ENCODE measurements at regions not wholly inside any gene's neighbourhood (a gene's known extent, or its start where the extent isn't known, plus 50 kb on each side); places are given as distances from the start of the nearest gene placed in this dataset.
"Not testable (repeated sequence)": the region's sequence is repeated elsewhere in the genome, so short reads cannot be mapped to it uniquely, and the experiment has no call there.

DNA sequence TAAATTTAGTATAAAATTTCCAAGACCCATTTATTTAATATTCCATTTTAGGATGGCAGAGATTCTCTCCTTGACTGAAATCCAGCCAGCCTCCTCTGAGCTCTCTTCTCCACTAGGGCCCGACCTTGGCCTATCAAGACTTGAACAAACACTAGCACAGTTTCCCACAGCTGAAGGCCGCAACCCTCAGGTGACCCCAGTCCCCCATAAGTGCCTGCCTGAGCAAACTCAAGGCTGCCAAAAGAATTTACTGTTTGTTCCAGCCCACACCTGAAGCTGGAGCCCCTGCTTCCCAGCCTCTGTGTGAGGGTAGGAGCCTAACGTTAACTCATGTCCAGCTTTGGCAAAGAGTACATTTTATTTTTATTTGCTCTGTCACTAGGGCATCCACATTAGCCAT lies 629.0 kb upstream of the ZFP42 start:
- DNase-seq = no peak

DNA sequence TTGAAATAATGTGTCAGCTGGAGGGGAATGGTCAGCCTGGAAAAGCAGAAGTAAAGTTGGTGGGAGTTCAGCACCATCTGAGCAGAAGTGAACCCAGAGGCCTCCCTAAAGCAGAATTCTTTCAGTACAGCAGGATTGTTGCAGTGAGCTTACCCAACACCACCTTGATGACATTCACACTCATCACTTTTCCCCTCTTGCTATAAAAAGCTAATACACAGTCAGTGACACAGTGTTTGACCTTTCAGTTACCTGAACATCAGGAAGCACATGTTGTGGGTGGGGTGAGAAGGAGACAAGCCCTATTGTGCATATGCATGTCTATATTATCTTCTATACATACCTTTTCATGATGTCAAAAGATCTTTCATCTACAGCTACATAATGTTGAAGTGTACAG lies 624.7 kb upstream of the ZFP42 start:
- no peak for DNase-seq

DNA sequence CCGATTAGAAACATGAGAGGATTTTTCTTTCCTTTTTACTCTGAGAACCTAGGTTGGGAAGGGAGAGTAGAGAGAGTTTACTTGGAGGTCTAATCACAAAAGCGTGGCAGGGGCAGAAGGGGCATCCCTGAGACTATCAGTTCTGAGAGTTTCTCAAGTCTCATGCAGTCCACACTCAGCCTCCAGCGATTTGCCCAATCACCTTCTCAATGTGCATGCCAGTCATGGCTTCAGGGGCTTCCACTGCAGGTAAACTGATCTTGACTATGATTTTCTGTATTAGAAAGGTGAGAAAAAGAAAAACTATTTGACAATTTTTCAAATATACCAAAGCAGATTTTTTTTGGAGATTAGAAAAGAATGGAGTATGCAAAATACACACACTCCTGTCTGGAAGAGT lies 617.1 kb upstream of the ZFP42 start:
- no peak for DNase-seq

DNA sequence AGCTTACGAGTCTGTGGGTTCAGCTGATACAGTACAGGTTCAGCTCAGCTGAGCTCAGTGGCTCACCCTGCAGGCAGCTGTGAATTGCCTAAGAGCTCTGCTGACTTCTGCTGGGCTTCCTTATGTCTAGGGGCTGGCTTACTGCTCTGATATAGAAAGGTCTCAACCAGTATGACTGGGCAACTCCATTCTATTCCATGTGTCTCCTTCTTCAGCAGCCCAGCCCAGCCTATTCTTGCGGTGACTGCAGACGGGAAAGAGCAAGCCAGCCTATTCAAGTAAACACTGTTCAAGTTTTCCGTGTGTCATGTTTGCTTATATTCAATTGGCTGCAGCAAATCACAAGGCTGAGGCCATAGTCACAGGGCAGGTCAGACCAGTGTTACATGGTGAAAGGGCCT lies 615.4 kb upstream of the ZFP42 start:
- DNase-seq = no peak

DNA sequence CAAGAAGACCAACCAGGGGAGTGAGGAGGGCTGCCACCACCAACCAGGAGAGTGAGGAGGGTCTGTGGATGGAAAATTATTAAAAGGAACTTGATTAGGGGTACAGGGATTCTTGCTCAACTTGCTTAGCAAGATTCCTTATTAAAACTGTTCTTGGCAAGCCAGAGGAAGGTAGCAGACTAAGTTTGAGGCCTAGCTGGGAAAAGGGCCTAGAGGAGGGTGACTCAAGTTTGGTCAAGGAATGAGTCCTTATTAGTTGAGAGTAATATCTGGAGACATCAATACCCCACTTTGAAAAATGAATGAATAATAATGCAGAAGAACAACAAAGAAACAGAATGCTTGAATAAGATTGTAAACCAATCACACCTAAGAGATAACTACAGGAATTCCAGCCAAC lies 612.4 kb upstream of the ZFP42 start:
- no peak for DNase-seq

DNA sequence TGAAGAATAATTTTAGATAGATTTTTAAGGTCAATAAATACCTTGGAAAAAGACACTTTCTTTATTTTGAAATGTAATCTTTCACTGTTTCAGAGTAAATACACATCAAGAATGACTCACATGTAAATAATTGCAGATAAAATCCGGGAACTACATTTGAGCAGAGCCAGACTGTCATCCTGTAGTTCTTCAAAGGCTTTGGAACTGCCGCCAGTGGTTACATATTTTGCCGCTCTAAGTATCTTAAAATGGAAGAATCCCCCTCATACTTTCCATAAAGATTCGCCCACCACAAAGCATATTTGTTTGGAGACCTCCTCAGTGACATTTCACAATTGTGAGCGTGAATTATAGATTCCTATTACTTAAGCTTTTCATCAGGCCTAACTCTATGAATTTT lies 607.8 kb upstream of the ZFP42 start:
- no peak for DNase-seq

DNA sequence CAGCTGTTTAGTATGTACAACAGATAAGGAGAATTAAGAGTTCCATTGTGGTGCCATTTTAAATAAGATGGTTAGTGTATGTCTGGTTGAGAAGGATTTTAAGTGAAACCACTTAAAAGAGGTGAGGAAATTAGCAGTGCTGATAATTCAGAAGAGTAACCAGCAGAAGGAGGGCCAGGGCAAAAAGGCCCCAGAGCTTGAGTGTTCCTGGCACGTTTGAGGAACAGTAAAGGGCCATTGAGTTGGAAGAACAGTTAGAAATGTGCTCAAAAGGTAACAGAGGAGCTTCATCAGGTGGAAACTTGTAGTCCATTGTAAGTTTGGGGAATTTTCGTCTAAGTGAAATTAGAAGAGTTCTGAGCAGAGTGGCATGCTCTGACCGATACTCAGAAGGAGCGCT lies 606.2 kb upstream of the ZFP42 start:
- no peak for DNase-seq

DNA sequence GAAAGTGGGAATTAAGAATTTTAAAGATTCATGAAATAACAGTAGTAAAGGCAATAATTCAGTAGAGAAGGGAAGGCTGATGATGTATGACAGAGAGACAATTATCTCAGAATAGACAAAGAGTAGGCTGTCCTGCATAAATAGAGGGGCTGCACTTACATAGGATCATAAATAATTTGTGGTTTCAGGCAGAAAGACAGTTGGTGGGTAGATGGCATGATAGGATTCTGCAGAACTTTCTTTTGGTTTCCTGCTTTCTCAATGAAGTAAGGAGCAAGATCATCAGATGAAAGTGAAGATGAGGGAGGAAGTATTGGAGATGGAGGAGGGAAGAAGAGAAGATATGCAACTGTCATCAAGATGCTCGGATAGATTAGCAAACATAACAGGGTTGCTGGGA lies 604.9 kb upstream of the ZFP42 start:
- no peak for DNase-seq

DNA sequence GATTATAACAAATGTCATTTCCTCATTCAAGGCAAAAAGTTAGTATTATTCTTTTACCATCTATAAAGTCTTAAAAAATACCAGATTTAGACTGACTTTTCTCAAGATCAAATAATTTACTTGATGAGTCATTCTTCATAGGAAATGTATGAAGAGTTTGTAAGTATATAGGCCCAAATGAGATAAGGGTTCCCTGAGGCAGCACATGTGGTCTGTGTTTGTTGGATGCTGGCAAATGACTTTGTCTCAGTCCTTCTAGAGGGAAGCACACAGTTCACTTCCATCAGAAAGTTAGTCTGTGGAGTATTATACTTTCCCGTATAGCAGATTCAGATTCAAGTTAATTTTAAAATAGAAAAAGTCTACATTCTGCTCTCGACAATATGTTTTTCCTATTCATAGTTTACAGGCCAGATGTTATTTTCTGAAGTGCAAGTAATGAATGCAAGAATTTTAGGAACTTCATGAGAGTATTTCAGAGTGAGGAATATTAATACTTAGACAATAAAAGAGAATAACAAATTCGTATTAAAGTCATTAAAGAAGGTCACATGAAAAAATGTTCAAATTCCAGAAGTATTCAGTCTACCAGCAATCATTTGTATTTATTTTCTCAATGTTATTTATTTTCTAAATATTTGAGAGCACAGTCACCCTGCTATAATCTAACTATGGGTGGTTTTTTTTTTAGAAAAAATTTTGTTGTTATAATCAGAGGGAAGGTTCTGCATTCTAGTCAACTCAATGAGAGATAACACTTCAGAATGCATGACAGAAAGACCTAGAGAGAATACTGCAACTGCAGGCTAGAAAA lies 601.8 kb upstream of the ZFP42 start:
- DNase-seq = no peak

DNA sequence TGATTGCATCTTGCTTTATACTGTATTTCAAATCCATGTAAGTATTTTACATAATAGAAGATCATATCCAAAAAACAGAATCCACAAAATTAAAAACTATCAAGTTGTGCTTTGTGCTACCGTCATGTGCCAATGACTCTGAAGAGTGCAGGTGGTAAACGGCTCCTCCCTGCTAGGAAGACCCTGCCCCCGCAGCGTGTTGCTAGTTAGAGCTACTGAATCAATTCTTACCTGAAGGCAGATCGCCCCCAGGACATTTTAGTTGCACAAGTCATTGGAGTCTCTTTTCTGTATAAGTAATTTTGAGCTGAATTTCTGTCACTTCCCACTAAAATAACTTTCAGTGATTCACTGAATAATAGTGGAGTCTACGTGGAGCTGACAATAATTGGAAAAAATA lies 599.5 kb upstream of the ZFP42 start:
- no peak for DNase-seq

DNA sequence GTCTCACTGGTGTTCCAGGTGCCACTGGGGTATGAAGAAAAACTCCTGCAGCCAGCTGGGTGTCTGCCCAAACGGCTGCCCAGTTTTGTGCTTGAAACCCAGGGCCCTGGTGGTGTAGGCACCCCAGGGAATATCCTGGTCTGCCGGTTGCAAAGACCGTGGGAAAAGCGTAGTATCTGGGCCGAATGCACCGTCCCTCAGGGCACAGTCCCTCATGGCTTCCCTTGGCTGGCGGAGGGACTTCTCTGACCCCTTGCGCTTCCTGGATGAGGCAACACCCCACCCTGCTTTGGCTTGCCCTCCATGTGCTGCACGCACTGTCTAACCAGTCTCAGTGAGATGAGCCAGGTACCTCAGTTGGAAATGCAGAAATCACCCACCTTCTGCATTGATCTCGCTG lies 587.1 kb upstream of the ZFP42 start:
- not testable (repeated sequence) for DNase-seq

DNA sequence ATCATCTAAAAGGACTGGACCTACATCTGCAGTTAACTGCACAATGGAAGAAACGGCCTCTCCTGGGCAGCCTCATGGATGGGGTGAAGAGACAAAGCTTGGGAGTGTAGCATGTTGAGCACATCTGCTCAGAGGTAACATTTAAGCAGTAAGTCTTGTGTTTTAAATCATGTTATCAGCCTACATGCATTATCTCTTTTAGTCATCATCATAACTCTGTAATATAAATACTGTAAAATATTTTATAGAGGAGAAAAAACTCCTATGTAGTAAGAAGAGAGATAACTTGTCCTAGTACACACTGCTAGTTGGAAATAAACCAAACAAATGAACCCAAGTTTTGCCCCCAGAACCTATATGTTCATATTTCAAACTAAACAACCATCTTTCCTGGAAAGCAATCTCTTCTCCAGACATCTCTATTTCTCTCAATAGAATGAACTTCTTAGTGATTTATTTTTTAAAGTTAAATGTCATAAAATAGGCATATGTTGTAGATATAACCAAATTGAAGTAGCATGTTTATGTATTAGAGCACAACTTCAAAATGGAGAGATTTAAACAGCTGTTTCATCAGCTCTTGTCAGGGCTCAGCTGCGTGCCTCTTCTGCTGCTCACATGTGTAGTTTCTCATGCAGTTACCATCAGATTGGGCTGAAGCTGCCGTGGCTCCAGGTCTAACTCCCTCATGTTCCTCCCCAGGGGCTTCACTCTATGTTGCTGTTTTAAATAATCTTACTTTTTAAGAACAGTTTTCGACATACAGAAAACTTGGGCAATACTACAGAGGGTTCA lies 581.8 kb upstream of the ZFP42 start:
- DNase-seq = no peak

DNA sequence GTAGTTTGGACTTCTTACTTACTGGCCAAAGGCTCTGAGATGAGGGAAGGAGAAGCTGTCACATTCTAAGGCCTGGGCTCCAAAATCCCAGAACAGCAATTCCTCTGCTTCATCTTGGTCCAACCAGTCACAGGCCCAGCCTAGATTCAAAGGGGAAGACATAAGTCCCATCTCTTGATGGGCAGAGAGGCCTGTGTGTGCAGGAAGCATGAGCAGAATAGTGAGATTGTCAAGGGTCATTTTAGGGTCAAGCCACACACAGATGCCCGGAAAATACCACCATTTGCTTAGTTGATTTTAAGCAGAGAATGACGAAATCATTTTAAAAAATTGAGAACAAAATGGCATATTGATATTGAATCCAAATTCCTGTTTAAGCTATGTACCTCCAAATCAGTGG lies 580.9 kb upstream of the ZFP42 start:
- DNase-seq = no peak

DNA sequence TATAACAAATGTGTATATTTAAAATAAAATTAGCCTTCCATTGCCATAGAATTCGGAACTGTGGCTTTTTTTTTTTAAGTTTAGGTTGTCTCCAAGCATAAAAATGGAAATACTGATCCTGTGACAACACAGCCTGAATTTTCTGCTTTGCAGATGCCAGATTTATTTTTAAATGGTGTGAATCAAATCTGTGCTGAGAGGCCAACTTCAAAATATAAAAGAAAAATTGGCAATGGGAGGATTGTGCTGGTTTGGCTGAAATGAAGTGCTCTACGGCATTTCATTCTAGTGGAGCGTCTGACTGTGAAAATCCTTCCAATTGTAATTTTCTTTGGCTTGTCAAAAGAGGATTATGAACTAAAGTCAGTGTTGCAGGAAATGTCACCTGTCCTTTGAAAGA lies 580.3 kb upstream of the ZFP42 start:
- no peak for DNase-seq

DNA sequence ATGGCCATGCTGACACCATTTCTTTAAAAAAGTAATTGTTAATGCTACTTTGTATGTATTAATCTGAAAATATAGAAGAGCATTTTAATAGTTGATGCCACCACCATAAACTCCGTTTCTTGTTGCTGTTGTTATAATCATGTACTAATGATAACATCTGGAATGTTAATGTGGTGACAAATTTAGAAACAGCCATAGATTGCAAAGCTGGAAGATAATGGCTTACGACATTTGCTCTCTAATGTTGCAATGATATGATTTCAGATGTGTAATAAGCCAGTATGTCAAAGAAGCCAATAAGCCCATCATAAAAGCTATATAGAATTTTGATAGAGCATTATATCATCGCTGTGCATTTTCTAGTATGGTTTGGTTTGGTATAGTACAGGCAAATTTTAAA lies 579.4 kb upstream of the ZFP42 start:
- no peak for DNase-seq

DNA sequence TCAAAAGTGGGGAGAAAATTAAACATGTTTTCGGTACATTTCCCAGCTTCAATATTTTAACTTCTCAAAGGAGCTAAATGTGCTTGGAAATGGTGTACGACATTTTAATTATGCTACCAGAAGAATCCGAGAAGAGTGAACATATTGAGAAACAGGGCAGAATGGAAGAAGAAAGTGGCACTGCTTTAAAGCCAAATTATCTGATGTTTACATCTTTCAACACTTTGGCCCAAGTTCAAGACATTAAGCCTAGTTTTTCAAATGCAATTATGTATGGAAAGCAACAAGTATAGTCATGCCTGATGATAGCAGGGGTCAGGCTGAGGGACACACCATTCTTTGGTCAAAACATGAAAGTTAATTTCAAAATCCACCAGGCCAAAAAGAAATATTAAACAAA lies 577.9 kb upstream of the ZFP42 start:
- DNase-seq = no peak

DNA sequence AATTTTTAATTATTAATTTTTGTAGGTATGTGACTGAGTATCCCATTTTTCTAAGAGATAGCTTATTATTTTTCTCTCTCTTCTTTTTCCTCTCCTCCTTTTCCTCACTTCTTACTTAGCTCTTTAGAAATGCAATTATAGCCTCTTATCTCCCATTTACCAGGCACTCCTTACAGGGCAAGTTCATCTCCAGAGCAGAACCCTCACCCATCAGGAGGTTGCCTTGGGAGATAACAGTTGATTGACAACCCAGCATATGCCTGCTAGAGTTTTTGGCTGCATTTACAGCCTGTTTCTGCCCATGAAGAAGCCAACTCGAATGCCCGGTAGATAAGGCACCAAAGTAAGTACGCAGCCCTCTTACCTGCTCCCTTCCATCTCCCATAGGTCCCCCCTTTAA lies 572.9 kb upstream of the ZFP42 start:
- DNase-seq = peak; percentile 4

DNA sequence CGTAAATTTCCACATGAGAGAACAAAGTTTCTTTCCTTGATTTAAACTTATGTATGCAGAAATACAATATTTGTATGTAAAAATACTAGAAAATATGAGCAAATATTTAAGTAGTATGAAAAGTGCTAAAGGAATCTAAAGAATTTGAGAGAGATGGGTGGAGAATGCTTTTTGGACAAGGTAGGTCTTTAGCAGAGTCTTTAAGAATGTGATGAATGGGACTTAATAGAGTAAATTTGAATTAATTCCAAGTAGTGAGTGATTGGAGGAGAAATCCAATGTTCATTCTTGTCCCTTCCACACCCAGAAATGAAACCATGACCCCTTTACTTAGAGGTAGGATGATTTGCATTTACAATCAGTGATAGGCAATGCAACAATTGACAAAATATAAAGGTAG lies 570.9 kb upstream of the ZFP42 start:
- no peak for DNase-seq

DNA sequence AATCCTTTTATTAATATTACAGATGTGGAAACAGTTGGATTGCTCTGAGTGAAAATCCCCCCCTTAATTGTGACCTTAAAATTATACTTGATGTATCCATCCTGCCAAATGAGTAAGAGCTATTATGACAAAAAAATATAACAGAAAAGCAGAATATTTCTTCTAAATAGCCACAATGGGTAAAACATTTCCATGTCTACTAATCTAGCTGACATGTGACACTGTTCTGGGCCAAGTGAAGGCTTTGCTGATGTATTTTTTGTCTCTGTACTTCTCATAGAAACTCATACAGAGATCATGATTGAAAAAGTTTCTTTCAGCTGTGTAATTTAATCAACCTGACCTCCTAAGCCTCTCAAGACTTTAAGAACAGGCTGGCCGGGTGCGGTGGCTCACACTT lies 569.1 kb upstream of the ZFP42 start:
- no peak for DNase-seq

DNA sequence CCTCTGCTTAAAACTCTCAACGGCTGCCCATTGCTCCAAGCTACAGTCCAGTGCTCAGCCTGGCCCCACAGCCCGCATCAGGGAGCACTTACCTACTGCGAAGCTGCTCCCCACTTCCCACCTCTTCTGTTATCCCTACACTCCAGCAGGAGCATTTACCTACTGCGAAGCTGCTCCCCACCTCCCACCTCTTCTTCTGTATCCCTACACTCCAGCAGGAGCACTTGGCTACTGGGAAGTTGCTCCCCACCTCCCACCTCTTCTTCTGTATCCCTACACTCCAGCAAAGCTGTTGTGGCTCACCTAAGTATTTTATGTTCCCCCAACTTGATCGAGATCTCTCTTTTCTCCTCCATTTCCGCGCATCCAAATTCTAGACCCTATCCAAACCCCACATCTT lies 563.3 kb upstream of the ZFP42 start:
- no peak for DNase-seq

DNA sequence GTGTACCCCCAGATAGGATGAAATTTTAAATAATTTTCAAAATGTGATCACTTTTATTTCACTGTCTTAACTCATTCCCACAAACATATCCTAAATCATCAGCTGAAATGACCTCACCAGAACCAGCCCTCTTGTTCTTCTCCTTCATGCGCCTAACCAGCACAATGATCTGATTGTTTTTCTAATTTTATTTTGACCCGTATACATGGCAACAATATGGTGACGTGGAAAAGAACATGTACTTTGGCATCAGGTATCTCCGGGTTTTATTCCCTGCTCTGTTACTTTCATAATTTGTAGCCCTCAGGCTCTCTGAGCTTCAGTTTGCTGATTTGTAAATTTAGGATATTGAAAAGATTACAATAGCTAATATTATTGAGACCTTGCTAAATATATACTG lies 562.4 kb upstream of the ZFP42 start:
- no peak for DNase-seq

DNA sequence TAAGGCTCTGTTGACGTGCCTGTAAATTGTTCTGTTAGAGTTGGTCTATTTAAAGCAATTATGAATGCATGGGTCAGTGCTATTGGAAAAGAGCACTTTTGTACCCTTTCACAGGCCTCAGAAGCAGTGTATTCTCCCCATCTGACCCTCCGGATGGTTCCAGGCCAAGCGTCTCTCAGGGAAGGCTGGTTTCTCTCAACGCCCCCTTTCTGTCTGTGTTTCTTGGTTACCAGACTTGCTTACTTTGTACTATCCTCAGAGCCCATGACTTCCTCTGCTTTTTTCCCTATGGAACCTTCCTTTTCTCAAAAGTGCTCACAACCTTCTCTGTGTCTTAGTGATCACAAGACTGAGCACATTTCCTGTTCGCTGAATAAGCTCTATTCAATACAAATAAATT lies 559.3 kb upstream of the ZFP42 start:
- no peak for DNase-seq

DNA sequence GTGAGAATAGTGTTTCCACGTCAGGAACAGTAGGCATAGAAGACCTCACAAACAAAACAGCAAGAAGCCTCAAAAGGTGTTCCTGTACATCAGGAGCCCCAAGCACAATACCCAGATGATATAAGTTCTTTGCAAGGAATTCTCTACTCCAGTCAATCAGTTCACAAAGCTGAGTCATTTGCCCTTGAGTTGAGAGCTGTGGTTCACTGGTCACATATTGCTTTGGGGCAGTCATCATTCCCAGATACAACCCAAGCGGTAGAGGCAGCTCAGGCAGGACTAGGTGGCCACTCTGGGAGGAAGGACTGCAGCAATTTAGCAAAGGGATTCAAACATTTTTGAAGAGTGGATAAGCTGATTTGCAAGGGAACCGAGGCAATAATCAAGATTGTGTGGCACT lies 551.5 kb upstream of the ZFP42 start:
- DNase-seq = no peak

DNA sequence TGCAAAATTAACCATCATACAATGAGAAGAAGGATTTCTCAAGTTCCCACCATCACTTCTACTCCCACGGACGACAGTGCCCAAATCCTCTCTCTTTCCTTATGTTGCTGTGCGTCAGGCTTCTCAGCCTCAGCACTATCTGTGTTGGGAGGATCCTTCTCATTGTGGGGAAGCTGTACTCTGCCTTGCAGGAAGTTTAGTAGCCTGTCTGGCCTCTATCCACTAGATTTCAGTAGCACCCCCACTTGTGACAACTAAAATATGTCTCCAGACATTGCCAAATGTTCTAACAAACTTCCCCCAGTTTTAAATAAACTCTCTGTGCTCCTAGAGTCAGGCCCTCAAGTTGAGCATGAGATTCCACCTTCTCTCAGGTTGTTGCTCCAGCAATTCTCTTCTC lies 545.9 kb upstream of the ZFP42 start:
- DNase-seq = no peak

DNA sequence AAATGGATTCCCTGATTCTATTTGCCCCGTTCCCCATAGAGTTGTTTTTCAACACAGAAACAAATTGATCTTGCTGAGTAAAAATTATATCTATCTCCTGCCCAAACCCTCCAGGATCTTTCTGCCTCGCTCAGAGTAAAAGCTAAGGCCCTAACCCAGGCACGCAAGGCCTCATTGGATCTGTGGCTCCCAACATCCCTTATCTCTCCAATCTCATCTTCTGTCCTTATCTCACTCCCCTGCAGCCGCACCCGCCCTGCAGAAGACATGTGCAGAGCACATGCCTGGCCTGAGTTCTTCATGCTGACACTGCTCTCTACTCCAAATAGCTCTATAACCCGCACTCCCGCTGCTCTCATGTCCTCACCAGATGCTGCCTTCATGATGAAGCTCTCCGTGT lies 543.8 kb upstream of the ZFP42 start:
- DNase-seq = no peak

All from hematopoietic multipotent progenitor cell treated with erythropoietin and hydrocortisone succinate and interleukin-3 and kit ligand, for 8 days (in vitro differentiated cells).